H9 (cell line): ENCODE measurements at regions not wholly inside any gene's neighbourhood (a gene's known extent, or its start where the extent isn't known, plus 50 kb on each side); places are given as distances from the start of the nearest gene placed in this dataset.

Experiments used
- DNase-seq: peaks from one replicate; pipeline ENCODE4 v3.0.0-alpha.2; 2017
- H2AFZ ChIP-seq: one replicate; pipeline ENCODE4 v1.6.1; 2013; ENCODE audit warnings: mild to moderate bottlenecking, low read length, control low read depth, moderate library complexity
- H2AK5ac ChIP-seq: 2 replicates; pipeline ENCODE4 v1.6.1; 2013; ENCODE audit warnings: low read length, control low read depth, mixed read lengths; ENCODE audit not compliant: insufficient read length
- H2BK120ac ChIP-seq: one replicate; pipeline ENCODE4 v1.6.1; 2013; ENCODE audit warnings: low read depth, mild to moderate bottlenecking, low read length, control low read depth, inconsistent platforms; ENCODE audit not compliant: poor library complexity, severe bottlenecking
- H2BK12ac ChIP-seq: 2 replicates; pipeline ENCODE4 v1.6.1; 2013; ENCODE audit warnings: low read length, control low read depth, mixed read lengths, low read depth; ENCODE audit not compliant: insufficient read length
- H2BK15ac ChIP-seq: 2 replicates; pipeline ENCODE4 v1.6.1; 2013; ENCODE audit warnings: low read depth, low read length, control low read depth
- H2BK20ac ChIP-seq: one replicate; pipeline ENCODE4 v1.6.1; 2013; ENCODE audit warnings: low read depth, mild to moderate bottlenecking, low read length, control low read depth, inconsistent platforms; ENCODE audit not compliant: poor library complexity, severe bottlenecking
- H2BK5ac ChIP-seq: 2 replicates; pipeline ENCODE4 v1.6.1; 2013; ENCODE audit warnings: low read length, control low read depth, mixed read lengths; ENCODE audit not compliant: insufficient read length
- H3K14ac ChIP-seq: 2 replicates; pipeline ENCODE4 v1.6.1; 2013; ENCODE audit warnings: low read length, control low read depth; ENCODE audit not compliant: insufficient read depth
- H3K18ac ChIP-seq: 2 replicates; pipeline ENCODE4 v1.6.1; 2013; ENCODE audit warnings: low read depth, mild to moderate bottlenecking, mixed read lengths, low read length, control low read depth; ENCODE audit not compliant: insufficient read length
- H3K23ac ChIP-seq: 2 replicates; pipeline ENCODE4 v1.6.1; 2013; ENCODE audit warnings: low read length, control low read depth, mixed read lengths, low read depth; ENCODE audit not compliant: insufficient read length
- H3K23me2 ChIP-seq: 2 replicates; pipeline ENCODE4 v1.6.1; 2013; ENCODE audit warnings: low read depth, mild to moderate bottlenecking, mixed read lengths, low read length, control low read depth; ENCODE audit not compliant: insufficient read length, poor library complexity, severe bottlenecking
- H3K27ac ChIP-seq: 2 replicates; pipeline ENCODE4 v1.5.1; 2013; ENCODE audit warnings: low read length, control low read depth, mixed read lengths, low read depth; ENCODE audit not compliant: insufficient read length
- H3K27me3 ChIP-seq: 2 replicates; pipeline ENCODE4 v1.6.1; 2013; ENCODE audit warnings: low read length, control low read depth, inconsistent platforms; ENCODE audit not compliant: insufficient read depth
- H3K4ac ChIP-seq: 2 replicates; pipeline ENCODE4 v1.6.1; 2013; ENCODE audit warnings: low read depth, mild to moderate bottlenecking, control low read depth, inconsistent platforms, low read length, moderate library complexity
- H3K4me1 ChIP-seq: 2 replicates; pipeline ENCODE4 v1.6.1; 2013; ENCODE audit warnings: low read length, control low read depth, inconsistent platforms; ENCODE audit not compliant: insufficient read depth
- H3K4me2 ChIP-seq: 2 replicates; pipeline ENCODE4 v1.6.1; 2013; ENCODE audit warnings: low read length, control low read depth, mixed read lengths; ENCODE audit not compliant: insufficient read length, insufficient read depth
- H3K56ac ChIP-seq: 2 replicates; pipeline ENCODE4 v1.6.1; 2013; ENCODE audit warnings: low read depth, mild to moderate bottlenecking, mixed read lengths, low read length, control low read depth; ENCODE audit not compliant: insufficient read length
- H3K79me1 ChIP-seq: 2 replicates; pipeline ENCODE4 v1.6.1; 2013; ENCODE audit warnings: low read depth, mild to moderate bottlenecking, moderate library complexity, low read length, control low read depth, inconsistent platforms; ENCODE audit not compliant: insufficient read depth, poor library complexity, severe bottlenecking
- H3K79me2 ChIP-seq: 2 replicates; pipeline ENCODE4 v1.6.1; 2013; ENCODE audit warnings: low read length, control low read depth, inconsistent platforms; ENCODE audit not compliant: insufficient read depth
- H3K9ac ChIP-seq: 2 replicates; pipeline ENCODE4 v1.6.1; 2013; ENCODE audit warnings: low read length, control low read depth, mixed read lengths; ENCODE audit not compliant: insufficient read length; ENCODE audit errors: extremely low read depth
- H3K9me3 ChIP-seq: one replicate; pipeline ENCODE4 v1.6.1; 2013; ENCODE audit warnings: low read depth, low read length, inconsistent platforms; ENCODE audit not compliant: control insufficient read depth
- H3T11ph ChIP-seq: one replicate; pipeline ENCODE4 v1.6.1; 2013; ENCODE audit warnings: mild to moderate bottlenecking, low read length, control low read depth, inconsistent platforms
- H4K20me1 ChIP-seq: one replicate; pipeline ENCODE4 v1.6.1; 2013; ENCODE audit not compliant: control insufficient read depth, insufficient read length, insufficient read depth
- H4K5ac ChIP-seq: 2 replicates; pipeline ENCODE4 v1.6.1; 2013; ENCODE audit warnings: low read depth, mild to moderate bottlenecking, mixed read lengths, low read length, control low read depth; ENCODE audit not compliant: insufficient read length
- H4K8ac ChIP-seq: replicated peaks from 2 replicates; pipeline ENCODE4 v1.6.1; 2013; ENCODE audit warnings: low read length, control low read depth, mixed read lengths, low read depth; ENCODE audit not compliant: insufficient read length
- H4K91ac ChIP-seq: 2 replicates; pipeline ENCODE4 v1.6.1; 2013; ENCODE audit warnings: low read depth, mild to moderate bottlenecking, moderate library complexity, mixed read lengths, low read length, control low read depth; ENCODE audit not compliant: insufficient read length
- H3K27ac Mint-ChIP-seq, 3 experiments: 2 replicates in 2 of 3; 3 replicates in 1 of 3; pipeline ENCODE4 v1.8.0; 2020 to 2021; ENCODE audit warnings: mixed read lengths in 3 of 3, mild to moderate bottlenecking in 1 of 3, moderate library complexity in 1 of 3
- H3K27me3 Mint-ChIP-seq: 2 replicates; pipeline ENCODE4 v1.8.0; 2021; ENCODE audit warnings: low read depth, mild to moderate bottlenecking, moderate library complexity, mixed read lengths
- H3K36me3 Mint-ChIP-seq, 3 experiments: 2 replicates in 2 of 3; 3 replicates in 1 of 3; pipeline ENCODE4 v1.8.0; 2020 to 2021; ENCODE audit warnings: low read depth in 3 of 3, mixed read lengths in 3 of 3; ENCODE audit not compliant: insufficient read depth in 1 of 3
- H3K4me1 Mint-ChIP-seq, 2 experiments: 2 replicates each; pipeline ENCODE4 v1.8.0; 2020; ENCODE audit warnings: mixed read lengths in 2 of 2
- H3K4me3 Mint-ChIP-seq, 2 experiments: 2 replicates in 1 of 2; 3 replicates in 1 of 2; pipeline ENCODE4 v1.8.0; 2020 to 2021; ENCODE audit warnings: mild to moderate bottlenecking in 2 of 2, mixed read lengths in 2 of 2, moderate library complexity in 1 of 2
- H3K9me3 Mint-ChIP-seq, 2 experiments: 2 replicates in 1 of 2; 3 replicates in 1 of 2; pipeline ENCODE4 v1.8.0; 2020; ENCODE audit warnings: mild to moderate bottlenecking in 2 of 2, mixed read lengths in 2 of 2, moderate library complexity in 1 of 2
- WGBS: extraction: QIAGEN DNeasy Blood & Tissue Kit; methylation state at CpG from one replicate; pipeline ENCODE4 v1.1.7; 2013; ENCODE audit warnings: missing lambda C conversion rate, low lambda C conversion rate, mixed read lengths; ENCODE audit not compliant: insufficient read length; ENCODE audit errors: extremely low coverage; 5-methylcytosine and 5-hydroxymethylcytosine counted together
- TF ChIP-seq, protein P1 (sequence below): fragments of 200-600 bp; sonication (generic); conservative IDR thresholded peaks from 3 replicates; pipeline ENCODE4 v1.8.0; 2021; ENCODE audit warnings: antibody characterized with exemption, mild to moderate bottlenecking

DNA sequence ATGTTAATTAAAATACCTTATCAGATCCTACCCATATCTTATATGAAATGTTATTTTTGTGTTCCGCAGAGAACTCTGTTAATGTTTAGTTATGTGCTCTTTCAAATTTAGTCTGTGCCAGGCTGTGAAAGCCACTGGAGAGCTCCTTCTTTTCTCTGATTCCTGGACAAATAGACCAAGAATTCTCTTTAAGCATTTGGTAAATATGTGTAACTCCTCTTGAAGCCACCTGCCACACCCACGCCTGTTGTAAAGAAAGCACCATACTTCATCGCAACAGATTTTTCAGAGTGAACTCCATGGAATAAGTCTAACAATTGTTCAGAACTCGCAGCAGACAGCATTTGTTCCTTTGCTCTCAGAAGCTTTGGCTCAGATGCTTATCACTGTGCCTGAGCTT, 301.1 kb downstream of the FAM170A start:
- Histone ChIP-seq H2BK15ac (no peak overlapping the region), H4K8ac (no peak overlapping the region), H2BK12ac (no peak overlapping the region), H3K9ac (no peak overlapping the region), H3K14ac (no peak overlapping the region), H2BK5ac (no peak overlapping the region), H3K23ac (no peak overlapping the region), H2BK120ac (no peak overlapping the region), H3K4me2 (no peak overlapping the region), H4K5ac (no peak overlapping the region), H3K27ac (no peak overlapping the region), H2AFZ (no peak overlapping the region), H3K79me2 (no peaks in the 10 kb centered on the region), H3K79me1 (no peaks in the 10 kb centered on the region), H3T11ph (no peak overlapping the region), H4K20me1 (no peaks in the 10 kb centered on the region), H3K4ac (no peak overlapping the region), H2BK20ac (no peak overlapping the region), H3K18ac (no peak overlapping the region), H3K9me3 (no peaks in the 10 kb centered on the region), H3K56ac (no peak overlapping the region), H4K91ac (no peak overlapping the region), H3K27me3 (no peaks in the 10 kb centered on the region), H2AK5ac (no peak overlapping the region), H3K4me1 (no peaks in the 10 kb centered on the region), H3K23me2 (no peaks in the 10 kb centered on the region)
- no peaks in the 10 kb centered on the region for H3K36me3 Mint-ChIP-seq
- no peak overlapping the region for H3K4me3 Mint-ChIP-seq
- H3K27me3 Mint-ChIP-seq, result no peaks in the 10 kb centered on the region
- TF ChIP-seq, protein P1, sequence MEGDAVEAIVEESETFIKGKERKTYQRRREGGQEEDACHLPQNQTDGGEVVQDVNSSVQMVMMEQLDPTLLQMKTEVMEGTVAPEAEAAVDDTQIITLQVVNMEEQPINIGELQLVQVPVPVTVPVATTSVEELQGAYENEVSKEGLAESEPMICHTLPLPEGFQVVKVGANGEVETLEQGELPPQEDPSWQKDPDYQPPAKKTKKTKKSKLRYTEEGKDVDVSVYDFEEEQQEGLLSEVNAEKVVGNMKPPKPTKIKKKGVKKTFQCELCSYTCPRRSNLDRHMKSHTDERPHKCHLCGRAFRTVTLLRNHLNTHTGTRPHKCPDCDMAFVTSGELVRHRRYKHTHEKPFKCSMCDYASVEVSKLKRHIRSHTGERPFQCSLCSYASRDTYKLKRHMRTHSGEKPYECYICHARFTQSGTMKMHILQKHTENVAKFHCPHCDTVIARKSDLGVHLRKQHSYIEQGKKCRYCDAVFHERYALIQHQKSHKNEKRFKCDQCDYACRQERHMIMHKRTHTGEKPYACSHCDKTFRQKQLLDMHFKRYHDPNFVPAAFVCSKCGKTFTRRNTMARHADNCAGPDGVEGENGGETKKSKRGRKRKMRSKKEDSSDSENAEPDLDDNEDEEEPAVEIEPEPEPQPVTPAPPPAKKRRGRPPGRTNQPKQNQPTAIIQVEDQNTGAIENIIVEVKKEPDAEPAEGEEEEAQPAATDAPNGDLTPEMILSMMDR, result no peak
- H3K4me1 Mint-ChIP-seq, result no peaks in the 10 kb centered on the region
- H3K27ac Mint-ChIP-seq, result no peak overlapping the region
- no peak for DNase-seq
- peaks cover 0 to 2% of the 10 kb centered on the region in 2 experiments; a peak in 1 of 5 replicates for H3K9me3 Mint-ChIP-seq
- WGBS, result no CpG with 5 or more reads among the region's 4 CpGs
